HepG2 (cell line): ENCODE measurements at regions not wholly inside any gene's neighbourhood (a gene's known extent, or its start where the extent isn't known, plus 50 kb on each side); places are given as distances from the start of the nearest gene placed in this dataset.

Experiments
- ATAC-seq: fragments of 200-7000 bp; cut with Tn5 transposase; 3 replicates; pipeline ENCODE4 v1.9.1; 2020; ENCODE audit warnings: mild to moderate bottlenecking, moderate library complexity
- BruUV-seq: library from RNA; stranded (reverse); fragments of 400-500 nt; replicated peaks from 2 replicates; lab custom pipeline; 2021; lab: Mats Ljungman, UMichigan
- CTCF ChIA-PET: fragments of 300-600 bp; formaldehyde crosslinking; extraction: SDS; loops from one replicate; lab custom pipeline; 2021; ENCODE audit warnings: low total read pairs, inconsistent platforms, low intra/inter-chr PET ratio; lab: Yijun Ruan, JAX
- POLR2A ChIA-PET: fragments of 350-600 bp; sonication (Branson Sonifier 250); formaldehyde crosslinking; loops from one replicate; lab custom pipeline; 2020; ENCODE audit warnings: antibody characterized with exemption, inconsistent platforms; lab: Yijun Ruan, JAX
- DNase-seq: peaks from one replicate; pipeline ENCODE4 v3.0.0-alpha.2; 2015; ENCODE audit warnings: low spot score
- FAIRE-seq: peaks from 3 replicates; lab custom pipeline; 2011; peaks lifted over from hg19 to GRCh38; lab: Jason Lieb, UNC
- H2AFZ ChIP-seq: one replicate; pipeline ENCODE4 v1.6.1; 2011; ENCODE audit warnings: low read length, inconsistent platforms
- H3K27ac ChIP-seq: fragments of 300-600 bp; 3 replicates; pipeline ENCODE4 v1.8.0; 2011; ENCODE audit warnings: mixed run types, mild to moderate bottlenecking, mixed read lengths, low read length, inconsistent platforms; ENCODE audit not compliant: insufficient read depth; ENCODE audit errors: extremely low read length
- H3K27me3 ChIP-seq, 2 experiments: fragments of 200-600 bp in 1 of 2; 2 replicates in 1 of 2; 3 replicates in 1 of 2; pipeline versions ENCODE4 v1.6.0 to v1.8.0; 2011; ENCODE audit warnings: low read length in 2 of 2, mild to moderate bottlenecking in 2 of 2, moderate library complexity in 2 of 2, inconsistent platforms in 1 of 2; ENCODE audit not compliant: insufficient read depth in 2 of 2, control insufficient read depth in 1 of 2
- H3K36me3 ChIP-seq, 2 experiments: fragments of 200-600 bp in 1 of 2; replicated peaks in 1 of 2; 2 replicates in 1 of 2; 3 replicates in 1 of 2; pipeline versions ENCODE4 v1.5.1 to v1.8.0; 2011; ENCODE audit warnings: low read length in 2 of 2, inconsistent platforms in 1 of 2; ENCODE audit not compliant: insufficient read depth in 2 of 2, control insufficient read depth in 1 of 2
- H3K4me1 ChIP-seq: 2 replicates; pipeline ENCODE4 v1.5.1; 2012; ENCODE audit warnings: low read length, inconsistent platforms; ENCODE audit not compliant: insufficient read depth
- H3K4me2 ChIP-seq: 2 replicates; pipeline ENCODE4 v1.6.0; 2011; ENCODE audit warnings: low read depth, low read length, inconsistent platforms
- H3K4me3 ChIP-seq, 3 experiments: fragments of 200-600 bp in 1 of 3; sonication (generic), shearing (Covaris generic) in 1 of 3; replicated peaks in 1 of 3; 2 replicates each; pipeline ENCODE4 v1.5.1; 2011 to 2016; ENCODE audit warnings: low read length in 3 of 3, inconsistent platforms in 2 of 3, low read depth in 2 of 3, mild to moderate bottlenecking in 2 of 3, control low read depth in 1 of 3, mixed read lengths in 1 of 3; ENCODE audit not compliant: insufficient read depth in 1 of 3
- H3K79me2 ChIP-seq: one replicate; pipeline ENCODE4 v1.6.1; 2011; ENCODE audit warnings: low read length, inconsistent platforms; ENCODE audit not compliant: insufficient read depth
- H3K9ac ChIP-seq: 2 replicates; pipeline ENCODE4 v1.6.0; 2011; ENCODE audit warnings: mild to moderate bottlenecking, low read depth, low read length, inconsistent platforms; ENCODE audit not compliant: insufficient read depth
- H3K9me3 ChIP-seq: 2 replicates; pipeline ENCODE4 v1.5.1; 2012; ENCODE audit warnings: mild to moderate bottlenecking, low read length
- H4K20me1 ChIP-seq: 2 replicates; pipeline ENCODE4 v1.6.0; 2011; ENCODE audit warnings: inconsistent platforms, mild to moderate bottlenecking, low read length, moderate library complexity; ENCODE audit not compliant: insufficient read depth
- ZC3H13 ChIP-seq: sonication (generic); formaldehyde crosslinking; IDR thresholded peaks from 2 replicates; pipeline ENCODE4 v1.8.1; 2023; ENCODE audit warnings: mild to moderate bottlenecking, missing genetic modification reagents, moderate library complexity
- ZFX ChIP-seq: sonication (generic); formaldehyde crosslinking; IDR thresholded peaks from 2 replicates; pipeline ENCODE4 v1.4.0; 2020; ENCODE audit warnings: mild to moderate bottlenecking, low read depth, missing genetic modification reagents, moderate library complexity
- ZNF7 ChIP-seq: IDR thresholded peaks from 2 replicates; pipeline ENCODE4 v1.6.1; 2016; ENCODE audit warnings: missing biosample characterization, missing genetic modification reagents
- WGBS: methylation state at CpG from one replicate; pipeline ENCODE4 v1.1.6; 2017; ENCODE audit warnings: low lambda C conversion rate; 5-methylcytosine and 5-hydroxymethylcytosine counted together
- in situ Hi-C: cut with HindIII; loops from 2 replicates; pipeline ENCODE4 v1.10.0; 2017; ENCODE audit warnings: low pct_unique_long_range_greater_than_20kb; ENCODE audit not compliant: extremely low pct_ligation_motif_present
- intact Hi-C: fragments of 100-400 bp; cut with micrococcal nuclease; formaldehyde crosslinking; loops from one replicate; pipeline ENCODE4 v1.10.0; 2022; ENCODE audit not compliant: unreplicated experiment
- TF ChIP-seq, protein P1 (sequence below): sonication (generic); formaldehyde crosslinking; IDR thresholded peaks from 2 replicates; pipeline ENCODE4 v1.5.1; 2020; ENCODE audit warnings: missing genetic modification reagents, mild to moderate bottlenecking, borderline replicate concordance
- TF ChIP-seq, protein P2 (sequence below): sonication (generic); formaldehyde crosslinking; IDR thresholded peaks from 2 replicates; pipeline ENCODE4 v1.5.0; 2020; ENCODE audit warnings: missing genetic modification reagents

DNA sequence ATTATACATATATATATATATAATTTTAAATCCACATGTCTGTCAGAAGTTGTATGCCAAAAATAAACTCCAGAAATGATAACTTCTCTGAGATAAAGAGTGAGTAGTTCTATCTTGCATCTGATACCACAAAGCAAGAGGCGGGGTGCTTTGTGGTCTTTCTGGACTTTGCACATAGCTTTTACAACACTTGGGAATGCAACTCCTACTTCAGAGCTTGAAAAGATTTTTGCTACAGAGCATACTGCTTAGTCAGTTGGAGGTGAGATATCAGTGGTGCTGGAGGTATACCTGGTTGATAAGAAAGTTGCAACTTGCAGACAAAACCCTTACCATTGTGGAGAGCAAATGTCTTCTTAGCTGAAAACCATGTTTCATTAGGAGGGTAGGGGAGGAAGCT, 1384.5 kb upstream of the NUDT12 start:
- in situ Hi-C loops (no loop called here), intact Hi-C loops (no loop called here)
- H2AFZ ChIP-seq: no peak overlapping the region
- DNase-seq (no peak), ATAC-seq (no peak), FAIRE-seq (no peak)
- H3K9me3 ChIP-seq: no peaks in the 10 kb centered on the region
- no peak overlapping the region for H3K9ac ChIP-seq
- H3K4me1 ChIP-seq: no peaks in the 10 kb centered on the region
- no peaks in the 10 kb centered on the region for H3K27me3 ChIP-seq
- no peak overlapping the region for H3K4me3 ChIP-seq
- no peak overlapping the region for H3K4me2 ChIP-seq
- no TSS peak for BruUV-seq
- H3K27ac ChIP-seq: no peak overlapping the region
- no peaks in the 10 kb centered on the region for H3K79me2 ChIP-seq
- CTCF ChIA-PET: no interaction called here
- H3K36me3 ChIP-seq: no peaks in the 10 kb centered on the region
- no peak for TF ChIP-seq ZFX
- TF ChIP-seq, protein P1, sequence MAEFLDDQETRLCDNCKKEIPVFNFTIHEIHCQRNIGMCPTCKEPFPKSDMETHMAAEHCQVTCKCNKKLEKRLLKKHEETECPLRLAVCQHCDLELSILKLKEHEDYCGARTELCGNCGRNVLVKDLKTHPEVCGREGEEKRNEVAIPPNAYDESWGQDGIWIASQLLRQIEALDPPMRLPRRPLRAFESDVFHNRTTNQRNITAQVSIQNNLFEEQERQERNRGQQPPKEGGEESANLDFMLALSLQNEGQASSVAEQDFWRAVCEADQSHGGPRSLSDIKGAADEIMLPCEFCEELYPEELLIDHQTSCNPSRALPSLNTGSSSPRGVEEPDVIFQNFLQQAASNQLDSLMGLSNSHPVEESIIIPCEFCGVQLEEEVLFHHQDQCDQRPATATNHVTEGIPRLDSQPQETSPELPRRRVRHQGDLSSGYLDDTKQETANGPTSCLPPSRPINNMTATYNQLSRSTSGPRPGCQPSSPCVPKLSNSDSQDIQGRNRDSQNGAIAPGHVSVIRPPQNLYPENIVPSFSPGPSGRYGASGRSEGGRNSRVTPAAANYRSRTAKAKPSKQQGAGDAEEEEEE (CRISPR knock-in tag): no peak
- H4K20me1 ChIP-seq: no peaks in the 10 kb centered on the region
- POLR2A ChIA-PET: no interaction called here
- WGBS: 11% methylated on average over 1 of the region's 1 CpG

- CTCF ChIA-PET: no interaction called here
- H3K4me3 ChIP-seq: no peak overlapping the region
- FAIRE-seq (no peak), DNase-seq (no peak)
- H3K27me3 ChIP-seq: no peaks in the 10 kb centered on the region
- no TSS peak for BruUV-seq
- in situ Hi-C loops (no loop called here), intact Hi-C loops (no loop called here)
- no peak overlapping the region for H3K4me2 ChIP-seq
- WGBS: 36% methylated on average over 1 of the region's 1 CpG
- no peak overlapping the region for H3K27ac ChIP-seq
- H3K9me3 ChIP-seq: no peaks in the 10 kb centered on the region
- H3K9ac ChIP-seq: no peak overlapping the region
- no peaks in the 10 kb centered on the region for H3K36me3 ChIP-seq
- H4K20me1 ChIP-seq: no peaks in the 10 kb centered on the region
- H2AFZ ChIP-seq: no peak overlapping the region
- POLR2A ChIA-PET: no interaction called here
- TF ChIP-seq, protein P2, sequence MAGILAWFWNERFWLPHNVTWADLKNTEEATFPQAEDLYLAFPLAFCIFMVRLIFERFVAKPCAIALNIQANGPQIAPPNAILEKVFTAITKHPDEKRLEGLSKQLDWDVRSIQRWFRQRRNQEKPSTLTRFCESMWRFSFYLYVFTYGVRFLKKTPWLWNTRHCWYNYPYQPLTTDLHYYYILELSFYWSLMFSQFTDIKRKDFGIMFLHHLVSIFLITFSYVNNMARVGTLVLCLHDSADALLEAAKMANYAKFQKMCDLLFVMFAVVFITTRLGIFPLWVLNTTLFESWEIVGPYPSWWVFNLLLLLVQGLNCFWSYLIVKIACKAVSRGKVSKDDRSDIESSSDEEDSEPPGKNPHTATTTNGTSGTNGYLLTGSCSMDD: no peak
- no peak for TF ChIP-seq ZC3H13 (CRISPR knock-in tag)
- no peak for TF ChIP-seq ZNF7 (CRISPR knock-in tag)
- TF ChIP-seq, all 625 proteins: peak for 0
- no peaks in the 10 kb centered on the region for H3K4me1 ChIP-seq
- ATAC-seq: no peak
- H3K79me2 ChIP-seq: no peaks in the 10 kb centered on the region
Measured at GRCh38 chr5:104942735-104943134, 1380.1 kb upstream of the NUDT12 start.
